HG02981 (cell line): ENCODE measurements at regions not wholly inside any gene's neighbourhood (a gene's known extent, or its start where the extent isn't known, plus 50 kb on each side); places are given as distances from the start of the nearest gene placed in this dataset.

Experiments used
- ATAC-seq: cut with Tn5 transposase; IDR thresholded peaks from one replicate; pipeline ENCODE4 v1.9.1; 2021; ENCODE audit warnings: mild to moderate bottlenecking, moderate library complexity; ENCODE audit not compliant: unreplicated experiment

GRCh38 chr9:108386032-108386431, 469.8 kb downstream of the ACTL7B start:
- no peak for ATAC-seq

GRCh38 chr9:108383796-108384195, 472.0 kb downstream of the ACTL7B start:
- ATAC-seq: no peak

- no peak for ATAC-seq
Observed at GRCh38 chr9:108382310-108382709, 473.5 kb downstream of the ACTL7B start.

- ATAC-seq: no peak
Observed at GRCh38 chr9:108377881-108378280, 477.9 kb downstream of the ACTL7B start.

- no peak for ATAC-seq
Observed at GRCh38 chr9:108377382-108377781, 478.4 kb downstream of the ACTL7B start.

- ATAC-seq: no peak
Observed at GRCh38 chr9:108376140-108376539, 479.6 kb downstream of the ACTL7B start.

- no peak for ATAC-seq
Observed at GRCh38 chr9:108374626-108375025, 481.2 kb downstream of the ACTL7B start.

- ATAC-seq: no peak
Observed at GRCh38 chr9:108367188-108367587, 488.6 kb downstream of the ACTL7B start.

- no peak for ATAC-seq
Observed at GRCh38 chr9:108363311-108363710, 492.5 kb downstream of the ACTL7B start.

- no peak for ATAC-seq
Observed at GRCh38 chr9:108360304-108360703, 495.5 kb downstream of the ACTL7B start.

GRCh38 chr9:108356806-108357205, 499.0 kb downstream of the ACTL7B start:
- ATAC-seq: no peak

GRCh38 chr9:108351571-108351970, 504.2 kb downstream of the ACTL7B start:
- no peak for ATAC-seq

- no peak for ATAC-seq
Observed at GRCh38 chr9:108347463-108348188, 508.2 kb downstream of the ACTL7B start.

- no peak for ATAC-seq
Observed at GRCh38 chr9:108345826-108346225, 510.0 kb downstream of the ACTL7B start.

GRCh38 chr9:108339251-108339650, 516.5 kb downstream of the ACTL7B start:
- ATAC-seq: no peak

- ATAC-seq: no peak
Observed at GRCh38 chr9:108336575-108336974, 519.2 kb downstream of the ACTL7B start.

- no peak for ATAC-seq
Observed at GRCh38 chr9:108333530-108333983, 522.2 kb downstream of the ACTL7B start.

GRCh38 chr9:108331596-108331995, 524.2 kb downstream of the ACTL7B start:
- no peak for ATAC-seq

GRCh38 chr9:108325406-108325805, 530.4 kb downstream of the ACTL7B start:
- ATAC-seq: no peak

GRCh38 chr9:108323615-108324014, 532.2 kb downstream of the ACTL7B start:
- ATAC-seq: no peak

GRCh38 chr9:108322326-108323098, 533.3 kb downstream of the ACTL7B start:
- no peak for ATAC-seq

GRCh38 chr9:108316630-108317029, 539.2 kb downstream of the ACTL7B start:
- ATAC-seq: no peak
